HAP-1 (cell line): ENCODE measurements at regions not wholly inside any gene's neighbourhood (a gene's known extent, or its start where the extent isn't known, plus 50 kb on each side); places are given as distances from the start of the nearest gene placed in this dataset.
"Not testable (repeated sequence)": the region's sequence is repeated elsewhere in the genome, so short reads cannot be mapped to it uniquely, and the experiment has no call there.

Experiments used
- DNase-seq, 2 experiments: peaks; one replicate each; pipeline ENCODE4 v3.0.0-alpha.2; 2016 to 2020; ENCODE audit warnings: low spot score in 2 of 2
- H3K27me3 ChIP-seq: fragments of 250-450 bp; sonication (Bioruptor Pico); 2 replicates; pipeline ENCODE4 v1.5.1; 2020; ENCODE audit warnings: low read depth, mild to moderate bottlenecking, moderate library complexity
- H3K36me3 ChIP-seq: fragments of 250-450 bp; sonication (Bioruptor Pico); replicated peaks from 2 replicates; pipeline ENCODE4 v1.5.1; 2020; ENCODE audit warnings: mild to moderate bottlenecking
- H3K4me1 ChIP-seq: fragments of 250-450 bp; sonication (Bioruptor Pico); 2 replicates; pipeline ENCODE4 v1.5.1; 2020; ENCODE audit warnings: mild to moderate bottlenecking
- H3K4me3 ChIP-seq: fragments of 250-450 bp; sonication (Bioruptor Pico); 2 replicates; pipeline ENCODE4 v1.5.1; 2020; ENCODE audit warnings: mild to moderate bottlenecking, moderate library complexity
- H3K9me3 ChIP-seq: fragments of 250-450 bp; sonication (Bioruptor Pico); 2 replicates; pipeline ENCODE4 v1.5.1; 2020; ENCODE audit warnings: mild to moderate bottlenecking, moderate library complexity
- in situ Hi-C: fragments of 300-500 bp; cut with MboI; formaldehyde crosslinking; loops from 3 replicates; pipeline ENCODE4 v1.14.3; 2020; ENCODE audit warnings: low sequenced_read_pairs, inconsistent platforms, mixed read lengths

GRCh38 chr3:542021-542420 lies 345.5 kb downstream of the CHL1 start:
- Histone ChIP-seq H3K36me3 (no peaks in the 10 kb centered on the region), H3K9me3 (no peaks in the 10 kb centered on the region), H3K4me1 (no peaks in the 10 kb centered on the region), H3K4me3 (no peak overlapping the region), H3K27me3 (no peaks in the 10 kb centered on the region)
- no peak for DNase-seq
- in situ Hi-C loops: no loop called here

DNA sequence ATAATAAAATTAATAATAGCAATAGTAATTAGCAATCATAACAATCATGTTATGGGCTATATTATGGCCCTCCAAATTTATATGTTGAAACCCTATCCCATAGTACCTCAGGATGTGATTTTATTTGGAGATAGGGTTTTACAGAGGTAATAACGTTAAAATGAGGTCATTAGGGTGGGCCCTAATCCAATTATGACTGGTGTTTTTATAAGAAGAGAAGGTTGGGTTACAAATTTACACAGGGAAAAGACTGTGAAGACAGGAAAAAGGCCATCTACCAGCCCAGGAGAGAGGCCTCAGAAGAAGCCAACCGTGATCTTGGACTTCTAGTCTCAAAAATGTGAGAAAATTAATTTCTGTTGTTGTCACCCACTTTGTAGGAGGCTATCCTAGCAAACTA lies 353.1 kb downstream of the CHL1 start:
- Histone ChIP-seq H3K4me1 (no peaks in the 10 kb centered on the region), H3K27me3 (no peaks in the 10 kb centered on the region), H3K9me3 (no peaks in the 10 kb centered on the region), H3K36me3 (no peaks in the 10 kb centered on the region), H3K4me3 (no peak overlapping the region)
- DNase-seq: no peak
- in situ Hi-C loops: no loop called here

GRCh38 chr3:550471-550870 lies 353.9 kb downstream of the CHL1 start:
- no peaks in the 10 kb centered on the region for H3K27me3 ChIP-seq
- H3K36me3 ChIP-seq: no peaks in the 10 kb centered on the region
- no peak overlapping the region for H3K4me3 ChIP-seq
- in situ Hi-C loops: no loop called here
- no peak for DNase-seq
- no peaks in the 10 kb centered on the region for H3K9me3 ChIP-seq
- no peaks in the 10 kb centered on the region for H3K4me1 ChIP-seq

DNA sequence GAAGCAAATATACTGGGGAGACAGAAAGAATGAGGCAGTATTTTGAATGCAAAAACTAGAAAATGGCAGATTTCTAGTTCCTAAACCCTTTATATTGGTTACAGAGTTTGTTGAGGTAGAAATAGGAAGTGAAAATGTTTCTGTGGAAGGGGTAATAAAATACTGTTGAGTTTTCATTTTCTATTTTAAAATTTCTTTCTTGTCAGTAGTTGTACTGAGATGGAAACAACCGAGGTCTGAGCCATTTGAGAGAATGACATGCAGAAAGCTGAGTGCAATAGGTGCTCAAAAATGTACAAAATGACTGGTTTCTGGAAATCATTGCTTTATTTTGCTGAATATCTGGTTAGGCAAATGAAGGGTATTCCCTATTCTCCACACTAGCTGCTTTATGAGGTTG lies 361.4 kb downstream of the CHL1 start:
- no peak for DNase-seq
- in situ Hi-C loops: no loop called here
- H3K4me1 ChIP-seq: no peaks in the 10 kb centered on the region

DNA sequence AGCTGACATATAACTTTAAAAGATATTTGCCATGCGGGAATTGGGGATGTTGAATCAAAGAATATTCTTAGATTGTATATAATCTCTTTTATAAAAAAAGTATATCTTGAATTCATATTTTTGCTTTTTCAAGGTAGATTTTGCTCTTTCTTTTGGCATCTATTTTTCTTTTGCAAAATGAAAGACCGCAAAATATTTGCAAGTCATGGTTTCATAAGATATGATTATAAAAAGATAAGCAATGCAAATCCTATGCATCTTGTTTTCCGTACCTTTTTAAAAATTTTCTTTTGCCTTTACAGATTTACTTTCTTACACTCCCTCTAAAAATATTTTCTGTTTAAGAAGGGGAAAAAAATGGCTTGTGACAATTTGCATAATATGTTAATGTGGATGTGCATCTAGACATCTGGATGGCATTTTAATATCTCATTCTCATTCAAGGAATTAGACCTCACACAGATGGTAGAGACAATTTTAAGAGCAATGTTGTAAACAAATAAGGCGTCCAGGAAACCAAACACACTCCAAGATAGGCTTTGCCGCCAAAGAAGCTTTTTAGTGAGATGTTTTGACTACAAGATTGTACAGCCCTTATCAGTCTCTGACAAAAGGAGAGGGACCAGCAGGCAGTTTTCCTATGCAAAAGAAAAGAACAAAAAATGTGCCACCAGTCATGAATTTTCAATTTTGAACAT lies 371.1 kb downstream of the CHL1 start:
- Histone ChIP-seq H3K27me3 (peaks cover 22% of the 10 kb centered on the region), H3K4me3 (no peak overlapping the region), H3K9me3 (no peaks in the 10 kb centered on the region), H3K36me3 (no peaks in the 10 kb centered on the region), H3K4me1 (no peaks in the 10 kb centered on the region)
- in situ Hi-C loops: no loop called here
- no peak for DNase-seq

More for the DNA sequence above, 361.4 kb downstream of the CHL1 start:
- Histone ChIP-seq H3K9me3 (no peaks in the 10 kb centered on the region), H3K36me3 (no peaks in the 10 kb centered on the region), H3K4me3 (no peak overlapping the region), H3K27me3 (peaks cover under 1% of the 10 kb centered on the region)

DNA sequence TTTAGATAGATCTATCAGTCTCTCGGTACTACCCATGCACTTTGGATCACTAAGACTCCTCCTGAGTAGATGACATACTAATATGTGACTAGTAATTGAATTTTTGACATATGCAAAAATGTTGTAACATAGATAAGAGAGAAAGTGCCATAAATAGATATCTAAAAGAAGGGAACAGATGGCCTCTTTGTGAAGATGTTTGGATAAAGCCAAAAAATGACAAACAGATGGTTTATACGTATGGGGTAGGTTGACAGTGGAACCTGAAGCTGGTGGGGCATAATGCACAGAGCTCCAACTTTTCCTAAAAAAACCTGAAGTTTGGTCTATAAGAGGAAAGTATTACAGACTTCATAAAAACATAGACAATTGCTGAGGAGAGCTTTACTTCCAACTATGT lies 383.0 kb downstream of the CHL1 start:
- H3K9me3 ChIP-seq, H3K27me3 ChIP-seq, DNase-seq, H3K4me3 ChIP-seq, H3K36me3 ChIP-seq, in situ Hi-C loops, H3K4me1 ChIP-seq: not testable (repeated sequence)

GRCh38 chr3:589066-589465 lies 392.5 kb downstream of the CHL1 start:
- H3K4me3 ChIP-seq, DNase-seq, H3K9me3 ChIP-seq, H3K4me1 ChIP-seq, H3K36me3 ChIP-seq, in situ Hi-C loops, H3K27me3 ChIP-seq: not testable (repeated sequence)

DNA sequence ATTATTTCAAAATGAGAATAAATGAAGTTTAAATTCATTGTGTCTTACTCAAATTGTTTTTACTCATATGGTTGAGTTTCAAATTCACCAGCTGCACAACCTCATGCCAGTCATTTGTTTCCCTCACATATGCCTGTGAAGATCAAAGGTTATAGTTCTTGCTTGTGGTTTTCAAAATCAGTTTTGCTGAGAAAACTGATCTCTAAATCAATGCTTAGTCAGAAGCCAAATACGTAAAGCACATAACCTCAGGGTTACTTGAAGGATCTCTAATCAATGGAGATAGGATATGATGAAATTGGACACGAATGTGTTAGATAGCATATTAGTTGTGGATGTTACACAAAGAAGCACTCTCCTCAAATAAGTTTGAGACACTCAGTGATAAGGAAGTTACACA lies 400.7 kb downstream of the CHL1 start:
- in situ Hi-C loops, H3K4me3 ChIP-seq, H3K9me3 ChIP-seq, H3K4me1 ChIP-seq, H3K27me3 ChIP-seq, H3K36me3 ChIP-seq, DNase-seq: not testable (repeated sequence)

DNA sequence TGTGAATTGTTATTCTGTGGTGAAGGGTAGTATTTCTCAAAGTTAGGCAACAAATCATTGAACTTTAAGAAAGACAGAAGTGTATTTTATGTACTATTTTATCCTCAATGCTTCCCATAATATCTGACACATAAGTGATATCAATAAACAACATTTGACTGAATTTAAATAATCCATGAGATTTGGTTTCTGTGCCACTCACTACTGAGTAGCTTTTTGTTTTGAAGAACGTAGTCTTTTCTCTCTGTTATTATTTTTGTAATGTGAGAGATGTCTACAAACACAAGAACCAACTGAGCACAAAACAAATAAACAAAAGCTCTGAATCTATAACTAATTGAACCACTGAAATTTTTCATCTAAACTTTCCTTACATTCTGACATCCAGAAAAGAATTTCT lies 401.2 kb downstream of the CHL1 start:
- H3K9me3 ChIP-seq, H3K4me3 ChIP-seq, H3K4me1 ChIP-seq, H3K36me3 ChIP-seq, H3K27me3 ChIP-seq, DNase-seq, in situ Hi-C loops: not testable (repeated sequence)

GRCh38 chr3:607480-607879 lies 410.9 kb downstream of the CHL1 start:
- H3K9me3 ChIP-seq, in situ Hi-C loops: not testable (repeated sequence)

GRCh38 chr3:621714-622113 lies 425.2 kb downstream of the CHL1 start:
- H3K9me3 ChIP-seq: no peaks in the 10 kb centered on the region
- H3K4me3 ChIP-seq: no peak overlapping the region
- no peak for DNase-seq
- H3K27me3 ChIP-seq: peaks cover 4% of the 10 kb centered on the region; the same call in 1 of the 2 replicates
- no peaks in the 10 kb centered on the region for H3K4me1 ChIP-seq
- in situ Hi-C loops: no loop called here
- no peaks in the 10 kb centered on the region for H3K36me3 ChIP-seq

More at GRCh38 chr3:607480-607879, 410.9 kb downstream of the CHL1 start:
- not testable (repeated sequence) for H3K4me3 ChIP-seq, H3K4me1 ChIP-seq, DNase-seq, H3K27me3 ChIP-seq, H3K36me3 ChIP-seq

DNA sequence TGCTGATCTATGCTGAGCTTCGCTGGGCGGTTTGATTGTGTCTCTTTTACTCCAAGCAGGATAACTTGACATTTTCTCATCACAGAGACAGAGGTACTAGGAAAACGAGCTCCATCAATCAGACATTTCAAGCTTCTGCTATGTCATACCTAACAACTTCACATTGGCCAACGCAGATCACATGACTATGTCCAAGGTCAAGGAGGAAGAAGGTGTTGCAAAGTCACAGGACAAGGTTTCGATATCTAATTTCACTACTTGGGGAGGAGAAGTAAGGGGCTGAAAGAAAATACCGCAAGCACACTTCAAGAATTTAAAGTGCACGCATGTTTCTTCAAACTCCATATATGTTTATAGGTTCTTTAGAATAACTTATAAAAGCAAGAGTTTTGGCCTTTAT lies 425.8 kb downstream of the CHL1 start:
- Histone ChIP-seq H3K36me3 (no peaks in the 10 kb centered on the region), H3K9me3 (no peaks in the 10 kb centered on the region), H3K4me3 (no peak overlapping the region), H3K27me3 (peaks cover 4% of the 10 kb centered on the region; the same call in 1 of the 2 replicates), H3K4me1 (no peaks in the 10 kb centered on the region)
- in situ Hi-C loops: no loop called here
- DNase-seq: no peak

DNA sequence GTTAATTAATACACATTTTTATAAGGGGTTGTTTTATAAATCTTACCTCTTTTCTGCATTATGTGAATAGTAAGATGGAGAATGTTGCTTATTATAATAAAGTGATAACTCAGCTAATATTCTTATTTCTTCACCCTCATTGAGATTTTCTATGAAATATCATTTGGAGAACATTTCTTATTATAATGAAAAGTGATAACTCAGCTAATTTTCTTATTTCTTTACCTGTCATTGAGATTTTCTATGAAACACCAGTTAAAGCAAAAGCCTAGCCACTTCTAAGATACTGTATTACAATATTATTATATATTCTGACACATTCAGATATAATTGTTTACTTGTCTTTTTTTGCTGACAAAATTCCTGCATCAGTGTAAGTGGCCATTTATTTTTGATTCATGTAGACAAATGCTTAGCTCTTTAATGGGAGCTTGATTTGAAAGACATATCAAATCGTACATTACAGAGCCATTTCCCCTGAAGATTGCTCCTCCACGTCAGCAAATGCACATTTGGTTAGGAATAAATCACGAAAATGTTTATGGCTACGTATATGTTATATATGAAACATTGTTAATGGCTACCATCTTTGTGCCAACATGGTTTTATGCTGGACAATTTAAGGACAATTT lies 427.5 kb downstream of the CHL1 start:
- no peak for DNase-seq
- peaks cover 4% of the 10 kb centered on the region; the same call in 1 of the 2 replicates for H3K27me3 ChIP-seq
- H3K9me3 ChIP-seq: no peaks in the 10 kb centered on the region
- H3K4me3 ChIP-seq: no peak overlapping the region
- in situ Hi-C loops: no loop called here
- H3K36me3 ChIP-seq: no peaks in the 10 kb centered on the region
- no peaks in the 10 kb centered on the region for H3K4me1 ChIP-seq

GRCh38 chr3:632571-633170 lies 436.1 kb downstream of the CHL1 start:
- no peak overlapping the region for H3K4me3 ChIP-seq
- DNase-seq: peak; percentile 60 to 81
- in situ Hi-C loops: loop anchor here (25.0 kb wide), 1 partner anchor 230 kb away; no protein-coding TSS in a partner anchor
- H3K36me3 ChIP-seq: no peaks in the 10 kb centered on the region
- H3K27me3 ChIP-seq: peaks cover 7% of the 10 kb centered on the region
- no peaks in the 10 kb centered on the region; the same call in 1 of the 2 replicates for H3K4me1 ChIP-seq
- no peaks in the 10 kb centered on the region for H3K9me3 ChIP-seq
